Fibroblast of lung (primary cell): ENCODE measurements at regions not wholly inside any gene's neighbourhood (a gene's known extent, or its start where the extent isn't known, plus 50 kb on each side); places are given as distances from the start of the nearest gene placed in this dataset.

Experiments used
- CTCF ChIP-seq, 2 donors: IDR thresholded peaks in 1 of 2; conservative IDR thresholded peaks in 1 of 2; 1 replicate in 1 of 2; 2 replicates in 1 of 2; pipeline ENCODE4 v1.5.1; 2011 to 2012; ENCODE audit warnings: low read length in 2 of 2, control low read depth in 1 of 2, inconsistent platforms in 1 of 2, low read depth in 1 of 2, mild to moderate bottlenecking in 1 of 2
- EZH2 ChIP-seq: IDR thresholded peaks from 2 replicates; pipeline ENCODE4 v1.5.1; 2012; ENCODE audit warnings: low read length, control low read depth, mild to moderate bottlenecking; ENCODE audit errors: missing control alignments

GRCh38 chrX:4314586-4314985, 601.1 kb upstream of the PRKX start:
- TF ChIP-seq CTCF (conservative IDR thresholded peaks at IDR 0.05 in 1 of 2, IDR thresholded peaks at IDR 0.05 in 1 of 2; ENCODE audit: low read depth in 1 of 2, low read length in 2 of 2) (no peak), EZH2 (no peak)
